ENCODE measurements at regions not wholly inside any gene's neighbourhood (a gene's known extent, or its start where the extent isn't known, plus 50 kb on each side); places are given as distances from the start of the nearest gene placed in this dataset.

DNA sequence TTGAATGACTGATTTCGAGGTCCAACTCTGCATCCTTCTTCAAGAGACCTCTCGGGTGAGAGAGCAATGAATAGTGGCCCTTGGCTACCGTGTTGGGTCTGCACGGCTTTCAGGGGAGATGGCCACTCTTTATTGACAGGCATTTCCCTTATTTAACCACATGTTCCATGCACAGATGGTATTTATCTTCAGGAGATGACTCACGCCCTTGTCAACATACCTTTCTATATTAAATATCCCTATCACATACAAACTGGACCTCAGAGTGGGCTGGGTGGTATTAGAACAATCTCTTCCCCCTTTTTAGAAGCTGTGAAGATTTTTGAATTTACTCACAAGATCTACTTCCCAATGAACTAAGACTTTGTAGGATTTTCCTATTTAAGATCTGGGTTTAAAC, 109.6 kb upstream of the CDC42EP3 start:
- TF ChIP-seq, protein P1, sequence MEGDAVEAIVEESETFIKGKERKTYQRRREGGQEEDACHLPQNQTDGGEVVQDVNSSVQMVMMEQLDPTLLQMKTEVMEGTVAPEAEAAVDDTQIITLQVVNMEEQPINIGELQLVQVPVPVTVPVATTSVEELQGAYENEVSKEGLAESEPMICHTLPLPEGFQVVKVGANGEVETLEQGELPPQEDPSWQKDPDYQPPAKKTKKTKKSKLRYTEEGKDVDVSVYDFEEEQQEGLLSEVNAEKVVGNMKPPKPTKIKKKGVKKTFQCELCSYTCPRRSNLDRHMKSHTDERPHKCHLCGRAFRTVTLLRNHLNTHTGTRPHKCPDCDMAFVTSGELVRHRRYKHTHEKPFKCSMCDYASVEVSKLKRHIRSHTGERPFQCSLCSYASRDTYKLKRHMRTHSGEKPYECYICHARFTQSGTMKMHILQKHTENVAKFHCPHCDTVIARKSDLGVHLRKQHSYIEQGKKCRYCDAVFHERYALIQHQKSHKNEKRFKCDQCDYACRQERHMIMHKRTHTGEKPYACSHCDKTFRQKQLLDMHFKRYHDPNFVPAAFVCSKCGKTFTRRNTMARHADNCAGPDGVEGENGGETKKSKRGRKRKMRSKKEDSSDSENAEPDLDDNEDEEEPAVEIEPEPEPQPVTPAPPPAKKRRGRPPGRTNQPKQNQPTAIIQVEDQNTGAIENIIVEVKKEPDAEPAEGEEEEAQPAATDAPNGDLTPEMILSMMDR (IDR thresholded peaks at IDR 0.05; ENCODE audit: insufficient read depth, low read depth, low read length) = no peak
- ChIA-PET POLR2A (interaction anchor here (1.5 kb wide), 1 partner anchor 13 kb away, joined by 6 read pairs; no protein-coding TSS in a partner anchor), CTCF (interaction anchor here (0.8 to 1.2 kb wide), 3 partner anchors 14 to 296 kb away, joined by 3 to 4 read pairs (median 3); no protein-coding TSS in a partner anchor)
- no peak overlapping the region for H3K4me3 ChIP-seq (ENCODE audit: low read depth, low read length)
- H3K36me3 ChIP-seq (ENCODE audit: control insufficient read depth, insufficient read depth, low read length) = no peaks in the 10 kb centered on the region
- DNase-seq (ENCODE audit: low read depth) = no peak
- H3K27me3 ChIP-seq (ENCODE audit: control insufficient read depth, insufficient read depth, low read length) = no peaks in the 10 kb centered on the region

DNA sequence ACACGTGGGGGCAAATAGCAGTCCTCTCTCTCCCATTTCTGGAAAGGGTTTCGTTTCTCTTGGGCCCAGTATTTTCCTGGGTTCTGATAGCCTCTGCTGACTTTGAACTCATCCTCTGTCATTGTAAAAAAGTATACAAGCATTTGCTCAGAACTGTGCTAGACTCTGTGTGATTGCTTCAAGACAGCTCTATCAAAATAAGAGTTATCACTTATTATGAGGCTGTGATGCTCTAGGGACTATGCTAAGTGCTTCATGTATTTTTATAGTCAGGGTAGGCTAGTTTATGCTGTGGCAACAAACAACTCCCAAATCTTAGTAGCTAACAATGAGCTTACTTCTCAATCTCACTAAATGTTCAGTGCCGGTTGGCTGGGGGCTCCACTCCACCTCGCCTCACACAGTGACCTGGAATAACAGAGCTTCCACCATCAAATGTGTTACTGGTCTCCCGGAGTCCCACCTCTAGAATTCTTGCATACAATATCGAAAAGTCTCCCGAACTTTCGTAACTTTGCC, 110.8 kb upstream of the CDC42EP3 start:
- Histone ChIP-seq H3K36me3 (ENCODE audit: control insufficient read depth, insufficient read depth, low read length) (no peaks in the 10 kb centered on the region), H3K4me3 (ENCODE audit: low read depth, low read length) (no peak overlapping the region), H3K27me3 (ENCODE audit: control insufficient read depth, insufficient read depth, low read length) (no peaks in the 10 kb centered on the region)
- ChIA-PET POLR2A (no interaction called here), CTCF (interaction anchor here (0.7 kb wide), 2 partner anchors 194 to 330 kb away, joined by 3 to 4 read pairs; no protein-coding TSS in a partner anchor)
- no peak for DNase-seq (ENCODE audit: low read depth)
- TF ChIP-seq, protein P1 (IDR thresholded peaks at IDR 0.05; ENCODE audit: insufficient read depth, low read depth, low read length) = no peak

DNA sequence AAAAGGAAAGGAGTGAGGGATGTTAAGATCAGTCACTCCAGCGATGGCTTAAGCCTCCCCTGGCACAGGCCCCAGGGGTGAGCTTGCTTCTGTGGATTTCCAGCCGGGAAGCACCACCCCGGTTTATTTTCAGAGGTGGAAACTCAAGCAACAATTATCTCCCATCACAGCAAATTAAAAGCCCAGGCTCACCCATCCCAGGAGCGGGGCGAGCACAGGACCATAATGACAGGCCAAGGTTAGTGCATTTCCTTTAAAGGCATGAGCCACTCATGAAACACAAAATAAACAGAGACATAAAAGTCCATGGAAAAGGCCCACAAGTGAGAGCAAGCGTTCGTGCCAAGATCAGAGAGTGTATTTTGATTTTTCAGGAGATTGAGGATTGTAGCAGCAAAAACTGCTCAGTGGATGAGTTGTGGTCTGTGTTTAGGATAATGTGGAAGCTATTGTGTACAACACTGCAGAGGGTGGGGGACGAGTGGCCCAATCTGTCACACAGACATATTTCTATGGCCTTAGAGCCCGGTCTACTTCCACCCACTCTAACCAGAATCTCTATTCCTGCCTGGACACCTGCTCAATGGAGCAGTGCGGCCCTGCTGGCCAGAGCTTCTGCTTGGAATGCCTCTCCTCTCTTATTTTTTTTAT, 111.4 kb upstream of the CDC42EP3 start:
- H3K4me3 ChIP-seq (ENCODE audit: low read depth, low read length) = no peak overlapping the region
- H3K27me3 ChIP-seq (ENCODE audit: control insufficient read depth, insufficient read depth, low read length) = no peaks in the 10 kb centered on the region
- no peak for DNase-seq (ENCODE audit: low read depth)
- ChIA-PET CTCF (interaction anchor here (0.7 kb wide), 1 partner anchor 331 kb away, joined by 3 read pairs; no protein-coding TSS in a partner anchor), POLR2A (no interaction called here)
- TF ChIP-seq, protein P1 (IDR thresholded peaks at IDR 0.05; ENCODE audit: insufficient read depth, low read depth, low read length) = no peak
- no peaks in the 10 kb centered on the region for H3K36me3 ChIP-seq (ENCODE audit: control insufficient read depth, insufficient read depth, low read length)

DNA sequence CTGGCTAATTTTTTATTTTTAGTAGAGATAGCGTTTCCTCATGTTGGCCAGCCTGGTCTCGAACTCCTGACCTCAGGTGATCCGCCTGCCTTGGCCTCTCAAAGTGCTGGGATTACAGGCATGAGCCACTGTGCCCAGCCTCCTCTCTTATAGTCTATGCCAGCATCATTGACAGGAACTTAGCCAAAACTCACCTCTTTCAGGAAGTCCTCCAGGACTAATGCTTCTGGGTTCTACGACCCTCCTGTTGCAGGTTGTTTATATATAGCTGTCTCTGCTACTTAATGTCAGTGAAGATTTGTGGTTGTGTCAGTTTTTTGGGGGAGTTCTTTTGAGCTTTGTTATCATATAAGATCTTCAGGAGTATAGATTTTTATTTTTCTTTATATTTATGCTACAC, 112.1 kb upstream of the CDC42EP3 start:
- TF ChIP-seq, protein P1 (IDR thresholded peaks at IDR 0.05; ENCODE audit: insufficient read depth, low read depth, low read length) = no peak
- CTCF ChIA-PET = interaction anchor here (0.6 kb wide), 1 partner anchor 327 kb away, joined by 3 read pairs; no protein-coding TSS in a partner anchor

DNA sequence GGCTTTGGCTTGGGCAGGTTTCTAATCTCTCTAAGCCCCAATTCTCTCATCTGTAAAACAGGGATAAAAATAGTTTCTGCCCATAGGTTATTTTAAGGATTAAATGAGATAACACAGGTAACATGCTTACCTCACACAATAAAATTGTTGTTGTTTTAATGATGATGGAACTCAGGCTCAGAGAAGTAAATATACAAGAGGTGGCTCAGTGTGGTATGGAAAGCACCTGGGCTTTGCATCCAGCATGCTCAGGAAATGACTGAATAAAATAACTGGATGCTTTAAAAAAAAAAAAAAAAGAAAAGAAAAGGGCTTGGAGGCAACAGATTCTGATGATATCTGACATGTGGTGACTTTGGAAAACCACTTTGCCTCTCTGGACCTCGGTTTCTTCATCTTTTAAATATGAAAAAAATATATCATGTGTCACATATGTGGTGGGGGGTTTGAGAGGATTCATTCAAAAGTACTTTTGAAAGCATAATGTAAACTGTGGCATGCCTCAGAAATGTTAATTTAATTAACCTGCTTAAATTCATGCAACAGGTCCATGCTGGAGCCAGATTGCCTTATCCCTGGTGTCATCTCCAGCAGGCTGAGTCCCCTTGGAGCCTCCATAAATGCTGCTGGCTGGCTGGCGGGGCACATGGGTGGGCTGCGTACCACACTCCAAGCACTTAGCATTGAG, 112.8 kb upstream of the CDC42EP3 start:
- ChIA-PET CTCF (interaction anchor here (1.9 kb wide), 1 partner anchor 10 kb away, joined by 5 read pairs; no protein-coding TSS in a partner anchor), POLR2A (no interaction called here)
- H3K4me3 ChIP-seq (ENCODE audit: low read depth, low read length) = no peak overlapping the region
- H3K36me3 ChIP-seq (ENCODE audit: control insufficient read depth, insufficient read depth, low read length) = no peaks in the 10 kb centered on the region
- TF ChIP-seq, protein P1 (IDR thresholded peaks at IDR 0.05; ENCODE audit: insufficient read depth, low read depth, low read length) = no peak
- H3K27me3 ChIP-seq (ENCODE audit: control insufficient read depth, insufficient read depth, low read length) = no peaks in the 10 kb centered on the region
- DNase-seq (ENCODE audit: low read depth) = no peak

More for the DNA sequence above, 112.1 kb upstream of the CDC42EP3 start:
- no peak overlapping the region for H3K4me3 ChIP-seq (ENCODE audit: low read depth, low read length)
- POLR2A ChIA-PET = no interaction called here
- no peaks in the 10 kb centered on the region for H3K36me3 ChIP-seq (ENCODE audit: control insufficient read depth, insufficient read depth, low read length)
- H3K27me3 ChIP-seq (ENCODE audit: control insufficient read depth, insufficient read depth, low read length) = no peaks in the 10 kb centered on the region
- no peak for DNase-seq (ENCODE audit: low read depth)

Measured in BJ (cell line).